HK-2 (cell line): ENCODE measurements at regions not wholly inside any gene's neighbourhood (a gene's known extent, or its start where the extent isn't known, plus 50 kb on each side); places are given as distances from the start of the nearest gene placed in this dataset.
"Not testable (repeated sequence)": the region's sequence is repeated elsewhere in the genome, so short reads cannot be mapped to it uniquely, and the experiment has no call there.

Source experiments
- DNase-seq: peaks from one replicate; pipeline ENCODE4 v3.0.0-alpha.2; 2018; ENCODE audit not compliant: unreplicated experiment

DNA sequence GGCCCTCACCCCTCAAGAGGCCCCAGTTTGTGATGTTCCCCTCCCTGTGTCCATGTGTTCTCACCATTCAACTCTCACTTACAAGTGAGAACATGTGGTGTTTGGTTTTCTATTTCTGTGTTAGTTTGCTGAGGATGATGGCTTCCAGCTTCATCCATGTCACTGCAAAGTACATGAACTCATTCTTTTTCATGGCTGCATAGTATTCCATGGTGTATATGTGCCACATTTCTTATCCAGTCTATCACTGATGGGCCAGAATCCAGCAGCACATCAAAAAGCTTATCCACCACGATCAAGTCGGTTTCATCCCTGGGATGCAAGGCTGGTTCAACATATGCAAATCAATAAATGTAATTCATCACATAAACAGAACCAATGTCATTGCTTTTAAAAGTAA lies 95.4 kb upstream of the HS3ST2 start:
- DNase-seq: not testable (repeated sequence)

- no peak for DNase-seq
Measured at GRCh38 chr16:22719945-22720344, 94.0 kb upstream of the HS3ST2 start.

- no peak for DNase-seq
Measured at GRCh38 chr16:22721511-22722100, 92.4 kb upstream of the HS3ST2 start.

GRCh38 chr16:22722551-22723541 lies 91.1 kb upstream of the HS3ST2 start:
- DNase-seq: not testable (repeated sequence)

GRCh38 chr16:22726868-22727267 lies 87.1 kb upstream of the HS3ST2 start:
- no peak for DNase-seq

DNA sequence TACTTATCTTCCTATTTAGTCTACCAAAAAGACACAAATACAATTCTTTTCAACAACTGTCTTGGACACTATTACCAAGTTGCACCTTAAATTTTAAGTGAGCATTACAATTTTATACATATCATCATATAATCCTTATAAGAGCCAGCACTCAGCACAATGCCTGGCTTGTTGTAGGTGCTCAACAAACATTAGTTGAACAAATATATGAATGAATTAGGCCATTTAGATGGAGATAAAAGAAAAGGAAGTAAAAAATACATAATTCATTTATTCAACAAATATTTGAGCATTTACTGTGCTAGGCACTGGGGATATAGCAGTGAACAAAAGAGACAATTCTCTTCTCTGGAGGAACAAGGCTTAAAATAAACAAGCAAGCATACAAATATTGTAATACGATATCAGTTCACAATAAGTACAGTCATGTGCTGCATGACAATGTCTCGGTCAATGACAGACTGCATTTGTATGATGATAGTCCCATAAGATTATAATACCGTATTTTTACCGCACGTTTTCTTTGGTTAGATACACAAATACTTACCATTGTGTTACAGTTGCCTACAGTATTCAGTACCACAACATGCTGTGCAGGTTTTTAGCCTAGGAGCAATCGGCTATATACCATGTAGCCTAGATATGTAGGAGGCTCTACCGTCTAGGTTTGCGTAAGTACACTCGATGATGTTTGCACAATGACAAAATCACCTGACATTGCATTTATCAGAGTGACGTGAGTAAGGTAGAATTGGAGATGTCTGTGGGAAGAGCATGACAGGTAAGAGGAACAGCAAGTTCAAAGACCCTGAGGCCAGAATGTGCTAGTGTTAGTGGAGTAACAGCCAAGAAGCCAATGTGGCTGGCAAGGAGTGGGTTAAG lies 86.4 kb upstream of the HS3ST2 start:
- no peak for DNase-seq

DNA sequence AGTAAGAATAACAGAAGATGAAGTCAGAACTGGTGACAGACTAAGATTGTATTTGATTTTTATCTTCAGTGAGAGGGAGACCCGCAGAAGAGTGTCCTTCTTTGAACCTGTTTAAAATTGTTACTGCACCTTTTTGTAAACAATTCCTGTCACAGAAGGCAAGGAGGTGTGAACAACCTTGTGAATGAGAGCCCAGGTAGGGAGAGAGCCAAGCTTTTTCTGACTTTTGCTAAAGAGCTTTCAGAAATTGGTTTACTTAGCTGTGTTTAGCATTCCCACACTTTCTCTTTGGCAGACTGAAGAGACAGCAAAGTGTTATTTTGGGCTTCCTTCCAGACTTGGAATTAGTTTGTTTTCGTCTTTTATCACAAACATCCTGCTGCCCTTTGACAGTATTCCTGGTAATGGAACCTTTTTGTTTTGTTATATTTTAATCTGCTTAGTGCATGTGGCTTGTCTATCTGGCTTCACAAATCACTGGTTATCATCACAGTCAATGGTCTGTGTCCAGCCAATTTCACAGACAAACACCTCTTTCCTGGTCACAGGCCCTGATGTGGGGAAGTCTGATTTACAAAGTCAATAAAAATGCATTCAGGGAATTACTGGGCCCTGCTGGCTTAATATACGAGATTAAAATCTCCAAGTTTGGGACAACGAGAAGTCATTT lies 85.7 kb upstream of the HS3ST2 start:
- no peak for DNase-seq

DNA sequence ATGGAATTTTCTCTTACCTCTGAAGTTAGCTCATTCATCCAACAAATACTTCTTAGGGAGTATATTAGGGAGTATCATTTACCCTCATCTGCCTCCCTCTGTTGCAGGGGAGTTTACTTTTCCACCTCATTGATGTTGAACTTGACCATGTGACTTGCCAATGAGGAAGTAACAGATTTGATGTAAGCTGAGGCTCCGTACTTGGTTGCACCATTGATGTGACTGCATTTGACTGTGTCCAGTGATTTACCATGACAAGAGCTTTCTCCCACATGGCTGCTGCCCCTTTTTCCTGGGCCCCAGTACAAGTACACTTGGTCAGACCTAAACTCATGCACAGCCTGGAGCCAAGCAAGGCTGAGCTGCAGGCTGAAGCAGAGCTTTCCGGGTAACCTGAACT lies 81.6 kb upstream of the HS3ST2 start:
- no peak for DNase-seq

DNA sequence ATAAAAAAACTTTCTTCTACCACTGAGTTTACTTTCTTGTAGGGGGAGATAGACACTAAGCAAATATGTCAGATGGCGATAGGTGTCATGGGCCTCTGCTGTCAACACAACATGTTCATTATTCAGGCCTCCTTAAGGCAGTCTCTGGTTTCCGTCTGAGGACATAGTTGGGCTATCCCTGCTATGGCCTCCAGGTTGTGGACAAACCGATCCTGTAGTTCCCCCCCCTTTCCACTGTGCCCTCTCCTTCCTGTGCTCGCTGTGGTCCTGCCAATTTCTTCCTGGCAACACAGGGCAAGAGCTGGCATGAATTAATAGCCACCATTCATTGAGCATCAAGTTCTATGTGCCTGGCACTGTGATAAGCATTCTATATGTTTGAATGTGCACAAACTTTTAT lies 81.0 kb upstream of the HS3ST2 start:
- DNase-seq: no peak

DNA sequence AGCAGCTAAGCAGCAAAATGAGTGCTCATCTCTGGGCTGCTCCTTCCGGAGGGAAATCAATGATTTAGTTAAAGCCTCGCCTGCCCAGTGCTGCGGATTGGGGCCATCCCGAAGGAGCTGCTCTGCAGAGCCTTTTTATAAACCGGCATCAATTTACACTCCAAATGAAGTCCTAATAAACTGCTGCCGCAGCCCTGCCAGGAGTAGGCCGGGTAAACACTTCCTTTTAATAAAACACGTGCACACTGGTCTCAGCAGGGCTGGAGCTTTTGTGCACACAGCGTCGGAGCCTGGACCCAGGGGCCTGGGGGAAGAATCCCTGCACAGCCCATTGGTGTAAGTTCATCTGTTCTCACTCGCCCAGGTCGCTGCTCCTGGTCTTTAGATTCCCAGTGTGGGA lies 79.6 kb upstream of the HS3ST2 start:
- no peak for DNase-seq

GRCh38 chr16:22736791-22737190 lies 77.2 kb upstream of the HS3ST2 start:
- no peak for DNase-seq

DNA sequence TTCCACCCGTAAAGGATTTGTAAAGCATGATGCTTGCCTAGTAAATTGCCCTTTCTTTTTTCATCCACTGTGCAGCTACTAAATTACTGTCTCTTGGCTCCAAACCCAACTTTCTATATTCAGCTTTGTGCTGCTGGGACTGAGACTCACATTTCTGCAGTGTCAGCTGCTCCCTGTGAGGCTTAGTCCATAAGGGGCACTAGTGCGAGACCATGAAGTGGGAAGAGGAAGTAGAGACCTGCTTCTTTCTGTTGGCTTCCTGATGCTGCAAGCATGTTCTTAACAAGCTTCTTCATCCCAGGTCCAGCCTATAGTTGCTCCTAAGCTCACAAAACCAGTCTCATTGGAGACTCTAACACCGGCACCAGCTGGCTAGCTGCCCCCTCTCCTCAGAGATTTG lies 74.9 kb upstream of the HS3ST2 start:
- DNase-seq: no peak

DNA sequence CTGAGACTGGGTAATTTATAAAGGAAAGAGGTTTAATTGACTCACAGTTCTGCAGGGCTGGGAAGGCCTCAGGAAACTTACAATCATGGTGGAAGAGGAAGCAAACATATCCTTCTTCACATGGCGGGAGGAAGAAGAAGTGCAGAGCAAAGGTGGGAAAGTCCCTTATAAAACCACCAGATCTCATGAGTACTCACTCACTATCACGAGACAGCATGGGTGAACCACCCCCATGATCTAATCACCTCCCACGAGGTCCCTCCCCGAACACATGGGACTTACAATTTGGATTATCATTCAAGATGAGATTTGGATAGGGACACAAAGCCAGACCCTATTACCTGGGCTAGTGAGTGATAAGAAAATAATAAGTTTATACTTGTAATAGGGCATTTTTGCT lies 70.6 kb upstream of the HS3ST2 start:
- no peak for DNase-seq

DNA sequence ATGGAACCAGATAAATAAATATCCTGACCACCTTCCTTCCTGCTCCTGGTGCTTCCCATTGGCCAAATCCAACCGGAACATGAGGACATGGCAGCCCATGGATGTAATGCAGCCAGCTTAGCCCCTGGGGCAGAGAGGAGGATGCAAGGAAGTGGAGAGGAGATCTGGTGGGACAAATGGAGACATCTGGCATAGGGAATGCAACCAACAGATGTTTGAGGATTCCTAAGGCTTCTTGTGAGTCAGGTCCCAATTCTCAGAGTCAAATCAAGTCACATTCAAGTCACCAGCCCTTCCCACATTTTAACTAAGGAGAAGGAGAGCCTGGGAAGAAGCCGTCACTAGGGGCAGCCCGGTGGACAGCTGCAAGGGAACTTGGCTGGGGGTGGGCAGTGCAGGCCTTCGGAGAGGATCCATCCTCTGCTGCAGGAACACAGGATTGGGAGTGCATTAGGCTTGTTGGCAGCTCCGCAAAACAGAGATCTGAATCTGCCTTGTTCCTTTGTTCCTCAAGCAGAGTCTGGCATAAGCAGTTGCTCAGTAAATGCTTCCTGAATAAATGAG lies 62.8 kb upstream of the HS3ST2 start:
- no peak for DNase-seq

DNA sequence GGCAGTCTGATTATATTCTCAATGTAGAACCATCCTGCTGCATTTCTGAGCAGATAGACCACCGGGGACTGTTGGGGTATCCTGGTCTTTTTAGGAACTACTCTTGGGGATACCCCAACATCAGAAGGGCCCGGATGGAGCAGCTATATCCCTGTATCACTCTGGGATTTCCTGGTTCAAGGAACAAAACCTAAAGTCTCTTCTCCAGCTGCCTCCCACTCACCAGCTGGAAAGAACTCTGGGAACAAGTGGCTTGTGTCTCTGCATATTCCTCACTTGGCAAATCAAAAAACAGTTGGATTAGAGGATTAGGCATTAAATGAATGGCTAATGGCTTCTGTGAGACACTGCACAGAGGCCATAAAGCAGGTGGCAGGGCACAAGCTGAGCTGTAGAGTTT lies 62.3 kb upstream of the HS3ST2 start:
- no peak for DNase-seq

GRCh38 chr16:22753451-22753850 lies 60.5 kb upstream of the HS3ST2 start:
- DNase-seq: no peak

DNA sequence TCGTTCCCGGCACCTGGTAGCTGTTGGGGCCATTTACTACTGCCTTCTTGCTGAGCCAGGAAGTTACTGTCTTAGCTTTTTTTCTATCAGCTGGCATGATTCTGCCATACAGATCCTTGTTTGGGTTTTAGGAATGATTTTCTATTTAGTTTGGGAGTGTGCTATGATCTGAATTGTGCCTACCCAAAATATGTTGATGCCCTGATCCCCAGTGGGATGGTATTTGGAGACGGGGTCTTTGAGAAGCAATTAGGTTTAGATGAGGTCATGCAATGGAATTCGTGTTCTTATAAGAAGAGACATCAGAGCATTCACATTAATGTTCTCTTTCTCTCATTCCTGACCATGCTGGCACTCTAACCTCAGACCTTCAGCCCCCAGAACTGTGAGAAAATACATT lies 59.4 kb upstream of the HS3ST2 start:
- no peak for DNase-seq

GRCh38 chr16:22757202-22757601 lies 56.8 kb upstream of the HS3ST2 start:
- no peak for DNase-seq

- no peak for DNase-seq
Measured at GRCh38 chr16:22762486-22762885, 51.5 kb upstream of the HS3ST2 start.

DNA sequence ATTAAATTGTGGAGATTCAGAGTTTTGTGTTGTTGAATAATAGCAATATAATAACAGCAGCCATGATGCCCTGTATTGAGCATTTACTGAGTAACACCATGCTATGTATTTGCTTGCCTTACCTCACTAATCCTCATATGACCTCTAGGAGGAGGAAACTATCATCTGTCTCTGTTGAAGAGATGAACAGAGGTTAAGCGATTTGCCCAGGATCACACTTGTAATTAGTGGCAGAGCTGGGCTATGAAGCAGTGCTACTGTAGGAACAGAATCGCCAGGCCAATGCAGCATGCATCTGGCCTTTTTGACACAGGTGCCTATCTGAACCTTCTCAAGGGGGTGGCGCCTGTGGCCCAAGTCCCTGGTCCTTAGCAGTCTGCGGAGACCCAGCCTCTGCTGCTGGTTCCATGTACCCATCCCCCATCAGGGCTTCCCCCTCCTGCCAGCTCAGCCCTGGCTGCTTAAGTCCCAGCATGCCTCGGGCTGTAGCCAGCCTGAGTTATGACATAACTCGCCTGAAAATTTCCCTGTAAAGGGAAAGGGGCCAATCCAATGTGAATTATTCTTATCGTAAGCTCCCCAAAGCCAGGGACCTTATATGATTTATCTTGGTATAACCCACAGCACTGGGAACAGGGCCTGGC lies 50.4 kb upstream of the HS3ST2 start:
- DNase-seq: no peak
